ENCODE measurements at regions not wholly inside any gene's neighbourhood (a gene's known extent, or its start where the extent isn't known, plus 50 kb on each side); places are given as distances from the start of the nearest gene placed in this dataset.

DNA sequence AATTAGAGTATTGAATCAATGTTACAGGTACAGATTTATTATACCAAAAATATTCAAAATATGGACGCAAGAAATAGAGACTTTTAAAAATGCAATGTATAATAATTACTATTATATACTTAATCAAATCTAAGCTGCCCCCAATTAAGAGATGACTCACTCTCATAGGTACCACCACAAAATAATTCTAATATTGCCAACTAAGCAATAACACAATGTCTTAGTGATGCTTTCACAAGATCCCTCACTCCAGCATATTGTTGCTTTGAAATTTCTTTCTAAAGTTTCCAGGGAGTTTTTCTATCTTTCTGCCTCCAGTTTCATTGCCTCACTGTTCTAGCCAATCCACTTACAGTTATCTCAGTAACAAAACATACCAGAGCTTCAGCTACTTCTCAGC is 270.0 kb upstream of the PABPC4L start:
- TF ChIP-seq, protein P1, sequence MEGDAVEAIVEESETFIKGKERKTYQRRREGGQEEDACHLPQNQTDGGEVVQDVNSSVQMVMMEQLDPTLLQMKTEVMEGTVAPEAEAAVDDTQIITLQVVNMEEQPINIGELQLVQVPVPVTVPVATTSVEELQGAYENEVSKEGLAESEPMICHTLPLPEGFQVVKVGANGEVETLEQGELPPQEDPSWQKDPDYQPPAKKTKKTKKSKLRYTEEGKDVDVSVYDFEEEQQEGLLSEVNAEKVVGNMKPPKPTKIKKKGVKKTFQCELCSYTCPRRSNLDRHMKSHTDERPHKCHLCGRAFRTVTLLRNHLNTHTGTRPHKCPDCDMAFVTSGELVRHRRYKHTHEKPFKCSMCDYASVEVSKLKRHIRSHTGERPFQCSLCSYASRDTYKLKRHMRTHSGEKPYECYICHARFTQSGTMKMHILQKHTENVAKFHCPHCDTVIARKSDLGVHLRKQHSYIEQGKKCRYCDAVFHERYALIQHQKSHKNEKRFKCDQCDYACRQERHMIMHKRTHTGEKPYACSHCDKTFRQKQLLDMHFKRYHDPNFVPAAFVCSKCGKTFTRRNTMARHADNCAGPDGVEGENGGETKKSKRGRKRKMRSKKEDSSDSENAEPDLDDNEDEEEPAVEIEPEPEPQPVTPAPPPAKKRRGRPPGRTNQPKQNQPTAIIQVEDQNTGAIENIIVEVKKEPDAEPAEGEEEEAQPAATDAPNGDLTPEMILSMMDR (conservative IDR thresholded peaks at IDR 0.05) = no peak
- no peak for TF ChIP-seq EZH2 (IDR thresholded peaks at IDR 0.05; ENCODE audit: low read depth)
